HG03097 (cell line): ENCODE measurements at regions not wholly inside any gene's neighbourhood (a gene's known extent, or its start where the extent isn't known, plus 50 kb on each side); places are given as distances from the start of the nearest gene placed in this dataset.

Experiments used
- ATAC-seq: cut with Tn5 transposase; IDR thresholded peaks from one replicate; pipeline ENCODE4 v1.9.1; 2021; ENCODE audit not compliant: unreplicated experiment, low FRiP score

DNA sequence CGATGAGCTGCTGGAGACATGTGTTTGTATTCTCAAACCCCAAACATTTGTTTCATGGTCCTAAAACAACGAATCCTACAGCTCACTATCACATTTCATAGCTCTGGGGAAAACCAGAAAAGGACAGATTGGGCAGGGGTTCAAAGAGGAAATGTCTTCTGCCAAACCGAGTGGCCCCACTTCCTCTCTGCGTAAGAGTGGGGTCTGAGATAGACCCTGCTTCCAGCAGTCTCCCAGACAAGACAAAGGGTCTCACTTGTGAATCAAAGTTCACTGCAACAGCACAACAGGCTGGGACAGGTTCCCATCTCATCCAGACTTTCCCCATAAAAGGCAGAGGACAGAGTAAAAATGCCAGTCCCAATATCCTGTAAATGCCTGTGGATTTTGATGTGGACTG lies 276.2 kb upstream of the SLC24A2 start:
- ATAC-seq = no peak

GRCh38 chr9:20054734-20055133 lies 265.9 kb upstream of the SLC24A2 start:
- ATAC-seq = no peak

- ATAC-seq = no peak
Observed at GRCh38 chr9:20048985-20049384, 260.1 kb upstream of the SLC24A2 start.

GRCh38 chr9:20048437-20048836 lies 259.6 kb upstream of the SLC24A2 start:
- no peak for ATAC-seq

DNA sequence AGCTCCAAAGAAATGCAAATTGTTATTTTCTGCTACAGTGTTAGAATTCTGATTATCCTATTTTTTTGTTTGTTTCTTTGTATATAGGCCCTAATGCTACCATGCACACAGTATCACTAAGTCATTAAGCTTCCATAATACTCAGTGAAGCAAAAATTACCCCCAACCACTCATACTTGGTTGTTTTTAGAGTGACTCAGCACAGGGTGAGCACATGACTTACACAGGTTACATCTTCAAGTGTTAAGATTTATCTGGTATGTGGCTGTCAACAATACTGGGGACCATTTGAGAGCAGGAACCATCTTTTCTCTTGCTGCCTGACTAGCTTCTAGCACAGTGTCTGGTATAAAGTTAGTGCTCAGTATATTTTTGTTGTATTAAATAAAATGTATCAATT lies 255.8 kb upstream of the SLC24A2 start:
- ATAC-seq = no peak

DNA sequence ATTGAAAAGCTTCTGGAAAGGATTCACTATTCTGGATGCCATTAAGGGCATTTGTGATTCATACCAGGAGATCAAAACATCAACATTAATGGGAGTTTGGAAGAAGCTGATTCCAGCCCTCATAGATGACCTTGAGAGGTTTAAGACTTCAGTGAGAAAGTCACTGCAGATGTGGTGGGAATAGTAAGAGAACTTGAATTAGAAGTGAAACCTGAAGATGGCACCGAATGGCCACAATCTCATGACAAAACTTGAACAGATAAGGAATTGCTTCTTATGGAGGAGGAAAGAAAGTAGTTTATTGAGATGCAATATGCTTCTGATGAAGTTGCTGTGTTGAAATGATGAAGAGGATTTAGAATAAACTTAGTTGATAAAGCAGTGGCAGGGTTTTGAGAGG lies 254.6 kb upstream of the SLC24A2 start:
- ATAC-seq = no peak

DNA sequence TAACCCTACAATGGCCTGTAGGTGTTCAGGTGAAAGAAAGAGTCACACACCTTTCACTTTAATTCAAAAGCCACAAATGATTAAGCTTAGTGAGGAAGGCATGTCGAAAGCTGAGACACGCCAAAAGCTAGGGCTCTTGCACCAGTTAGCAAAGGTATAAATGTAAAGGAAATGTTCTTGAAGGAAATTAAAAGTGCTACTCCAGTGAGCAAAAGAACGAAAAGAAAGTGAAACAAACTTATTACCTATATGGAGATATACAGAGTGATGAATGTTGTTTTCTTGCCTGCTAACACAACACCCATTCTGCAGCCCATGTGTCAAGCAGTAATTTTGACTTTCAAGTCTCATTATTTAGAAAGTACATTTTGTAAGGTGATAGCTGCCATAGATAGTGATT lies 254.2 kb upstream of the SLC24A2 start:
- ATAC-seq = no peak

DNA sequence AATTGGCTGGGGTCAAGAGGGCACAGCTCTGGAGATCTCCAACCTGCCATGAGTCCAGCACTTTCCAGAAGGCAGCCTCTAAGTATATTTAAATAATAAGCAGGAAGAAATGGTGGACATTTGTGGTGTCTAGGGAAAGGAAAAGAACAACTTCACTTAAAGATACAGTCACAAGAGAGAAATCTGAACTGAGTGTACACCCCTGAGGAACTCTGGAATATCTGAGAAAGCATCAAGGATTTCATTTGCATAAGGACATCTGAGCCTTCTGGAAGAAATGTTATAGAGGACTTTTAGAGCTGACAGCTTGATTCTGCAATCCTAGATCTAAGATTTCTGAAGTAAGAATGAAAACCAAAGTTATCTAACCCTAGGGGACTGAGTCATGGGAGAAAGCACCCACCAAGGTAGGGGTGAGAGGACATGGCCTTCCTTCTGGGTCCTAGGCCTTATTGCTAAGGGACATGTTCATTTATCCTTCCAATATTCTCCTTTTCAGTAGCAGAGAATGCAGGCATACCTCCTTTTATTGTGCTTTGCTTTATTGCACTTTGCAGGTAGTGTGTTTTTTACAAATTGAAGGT lies 253.4 kb upstream of the SLC24A2 start:
- no peak for ATAC-seq

- no peak for ATAC-seq
Observed at GRCh38 chr9:20041697-20042081, 252.9 kb upstream of the SLC24A2 start.

DNA sequence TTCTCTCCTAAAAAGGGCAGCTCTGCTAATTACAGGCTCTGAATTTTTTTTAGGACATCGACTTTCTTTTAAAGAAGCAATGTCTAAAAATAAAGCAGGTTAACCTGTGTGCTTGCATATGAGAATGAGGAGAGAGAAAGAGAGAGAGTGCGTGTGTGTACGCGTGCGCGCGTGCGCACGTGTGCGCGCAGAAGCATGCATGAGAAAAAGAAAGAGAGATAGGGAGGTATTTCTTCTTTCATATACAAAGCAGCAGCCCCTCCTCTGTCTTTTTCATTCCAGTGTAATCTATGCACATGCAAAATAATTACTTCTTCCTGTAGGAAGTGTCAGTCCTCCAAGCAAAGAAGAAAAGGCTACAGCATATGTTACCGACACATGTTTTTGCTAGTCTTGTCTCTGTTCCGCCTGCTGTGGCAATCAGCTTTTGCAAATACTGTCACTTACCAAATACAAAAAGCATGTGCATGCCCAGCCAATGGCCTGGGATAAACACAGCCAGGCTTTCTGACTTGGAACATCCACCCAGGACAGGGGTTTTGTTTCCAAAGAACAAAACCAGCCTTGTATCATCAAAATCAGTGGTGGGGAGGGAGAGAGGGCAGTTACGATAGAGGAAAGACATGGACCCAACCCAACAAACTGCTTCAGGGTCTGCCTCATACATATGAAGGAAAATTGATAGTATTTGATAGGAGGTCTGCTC lies 252.3 kb upstream of the SLC24A2 start:
- ATAC-seq = no peak

DNA sequence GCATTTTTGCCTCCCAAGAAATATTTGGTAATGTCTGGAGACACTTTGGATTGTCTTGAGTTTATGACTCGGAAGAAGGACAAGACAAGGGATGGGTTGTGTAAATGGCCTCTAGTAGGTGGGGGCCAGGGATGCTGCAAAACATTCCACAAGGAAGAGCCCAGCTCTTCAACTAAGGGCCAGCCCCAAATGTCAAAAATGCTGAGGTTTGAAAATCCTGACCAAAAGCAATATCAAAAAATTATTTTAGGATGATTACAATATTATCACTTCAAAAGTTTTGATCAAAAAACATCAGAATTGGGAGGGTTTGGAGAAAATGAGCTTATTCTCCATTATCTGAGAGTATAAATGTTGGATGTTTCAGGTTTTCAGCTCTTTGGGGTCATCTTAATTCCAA lies 248.9 kb upstream of the SLC24A2 start:
- ATAC-seq = no peak

DNA sequence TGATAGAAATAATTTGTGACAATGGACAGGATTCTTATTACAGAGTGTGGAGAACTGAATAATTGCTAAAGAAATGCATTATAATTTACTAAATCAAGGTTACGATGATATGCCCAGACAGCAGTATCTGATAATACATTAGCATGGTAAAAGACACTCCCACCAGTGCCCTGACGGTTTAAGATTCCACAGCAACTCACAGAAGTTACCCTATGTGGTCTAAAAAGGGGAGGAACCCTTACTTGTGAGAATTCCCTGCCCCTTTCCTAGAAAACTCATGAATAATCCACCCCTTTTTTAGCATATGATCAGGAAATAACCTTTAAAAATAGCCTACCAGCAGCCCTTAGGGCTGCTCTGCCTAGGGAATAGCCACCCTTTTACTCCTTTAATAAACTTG lies 244.7 kb upstream of the SLC24A2 start:
- ATAC-seq = no peak

- ATAC-seq = no peak
Observed at GRCh38 chr9:20032413-20033006, 243.7 kb upstream of the SLC24A2 start.

DNA sequence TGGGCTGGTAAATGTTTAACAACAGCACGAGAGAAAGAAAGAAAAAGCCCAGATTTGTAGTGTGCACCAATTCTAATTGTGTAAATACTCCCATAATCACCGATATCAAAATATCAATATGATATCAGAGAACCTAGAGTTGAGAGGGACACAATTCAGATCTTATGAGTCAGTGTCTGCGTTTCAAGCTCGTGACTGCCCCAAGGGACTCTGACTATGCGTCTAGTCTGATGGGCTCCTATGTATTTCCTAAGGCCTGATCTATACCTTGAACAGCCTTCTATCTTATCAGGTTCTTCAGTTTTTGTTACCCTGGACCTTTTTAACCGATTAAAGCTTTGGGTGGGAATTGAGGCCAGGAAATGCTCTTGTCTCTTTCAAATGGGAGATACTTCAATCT lies 243.0 kb upstream of the SLC24A2 start:
- ATAC-seq = no peak

DNA sequence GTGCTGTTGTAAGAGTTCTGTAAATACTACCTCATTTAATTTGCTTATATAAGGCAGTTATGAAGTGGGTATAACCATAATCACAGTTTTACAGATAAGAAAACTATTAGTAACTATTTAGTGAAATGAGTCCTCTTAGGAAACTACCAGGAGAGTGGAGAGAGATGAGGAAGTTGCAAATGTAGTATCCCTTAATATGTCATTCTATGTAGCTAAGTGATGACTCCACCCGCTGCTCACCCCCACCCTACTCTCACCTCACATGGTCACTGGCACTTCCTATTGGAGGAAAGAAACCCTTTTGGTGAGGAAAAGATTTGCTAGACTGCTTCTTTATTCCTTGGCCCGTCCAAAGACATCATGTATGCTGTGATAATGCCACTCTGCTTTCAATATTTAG lies 241.8 kb upstream of the SLC24A2 start:
- no peak for ATAC-seq

DNA sequence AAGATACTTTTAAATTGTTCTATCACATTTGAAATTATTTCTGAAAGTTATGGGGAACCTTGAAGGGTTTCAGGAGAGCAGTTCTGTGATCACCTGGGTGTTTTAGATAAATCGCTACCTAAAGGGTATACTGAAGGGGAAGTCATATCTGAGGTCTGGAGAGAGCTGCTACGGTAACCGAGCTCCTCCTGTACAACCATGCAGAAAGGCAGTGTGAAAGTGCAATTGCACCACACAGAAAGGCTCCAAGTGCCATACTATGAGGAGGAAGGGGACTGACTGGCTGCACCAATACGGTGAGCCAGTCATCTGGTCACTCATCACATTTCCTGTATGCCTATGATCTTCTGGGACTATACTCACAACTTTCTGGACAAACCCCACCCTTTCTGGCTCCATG lies 241.4 kb upstream of the SLC24A2 start:
- ATAC-seq = no peak

GRCh38 chr9:20028849-20029231 lies 240.0 kb upstream of the SLC24A2 start:
- no peak for ATAC-seq

DNA sequence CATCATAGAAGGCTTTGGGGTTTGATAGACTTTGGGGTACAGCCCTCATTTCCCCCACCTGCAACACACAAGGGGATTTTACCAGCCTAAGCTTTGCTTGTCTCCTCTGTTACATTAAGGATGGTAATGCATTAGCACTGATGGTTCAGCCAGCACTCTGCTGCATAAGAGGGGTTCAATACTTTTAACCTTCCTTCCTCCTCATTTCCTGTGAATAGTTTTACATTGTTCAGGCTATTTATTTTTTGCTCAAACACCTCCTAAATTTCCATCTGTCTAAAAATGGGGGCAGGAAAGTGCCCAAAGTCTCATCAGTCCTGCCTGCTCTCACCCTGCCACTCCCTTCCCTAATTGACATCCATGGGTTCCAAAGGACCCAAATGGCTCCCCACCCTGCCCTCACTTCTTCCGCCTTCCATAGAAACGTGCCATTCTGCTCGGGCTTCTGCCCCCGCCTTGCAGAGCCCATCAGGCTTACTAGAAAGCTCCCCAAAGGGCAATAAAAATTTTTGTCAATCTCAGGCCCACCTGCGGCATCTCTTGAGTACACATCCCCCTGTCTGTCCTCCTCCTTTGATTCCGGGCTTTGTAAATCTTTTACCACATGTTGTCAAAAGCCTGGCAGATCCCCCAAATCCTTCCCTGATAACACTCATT lies 239.5 kb upstream of the SLC24A2 start:
- ATAC-seq = no peak

DNA sequence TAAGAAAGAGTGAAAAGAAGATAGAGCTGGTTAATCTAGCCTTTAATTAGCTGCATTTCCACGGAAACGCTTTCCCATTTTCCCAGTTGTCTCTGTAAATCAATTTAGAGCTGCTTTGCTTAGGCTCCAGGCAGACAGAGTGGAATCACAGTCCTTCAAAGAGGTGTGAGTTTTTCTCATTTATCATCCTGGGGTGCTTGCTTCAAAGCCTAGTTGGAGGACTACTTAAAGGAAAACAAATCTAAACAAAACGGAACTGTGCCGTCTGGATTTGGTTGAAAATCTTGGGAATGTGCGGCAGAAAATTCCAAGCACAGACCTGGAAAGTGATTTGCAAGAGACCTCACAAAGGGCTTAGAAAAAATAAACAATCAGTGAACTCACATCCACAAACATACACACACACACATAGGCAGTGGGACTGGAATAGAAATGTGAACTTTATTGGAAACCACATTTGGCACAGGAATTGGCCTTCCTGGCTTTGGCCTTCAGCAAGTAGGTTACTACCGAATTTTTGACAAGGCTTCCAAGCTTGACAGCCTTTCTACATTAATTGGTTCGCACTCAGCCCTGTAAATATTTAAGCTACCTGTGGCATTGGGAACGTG lies 235.2 kb upstream of the SLC24A2 start:
- ATAC-seq = no peak

DNA sequence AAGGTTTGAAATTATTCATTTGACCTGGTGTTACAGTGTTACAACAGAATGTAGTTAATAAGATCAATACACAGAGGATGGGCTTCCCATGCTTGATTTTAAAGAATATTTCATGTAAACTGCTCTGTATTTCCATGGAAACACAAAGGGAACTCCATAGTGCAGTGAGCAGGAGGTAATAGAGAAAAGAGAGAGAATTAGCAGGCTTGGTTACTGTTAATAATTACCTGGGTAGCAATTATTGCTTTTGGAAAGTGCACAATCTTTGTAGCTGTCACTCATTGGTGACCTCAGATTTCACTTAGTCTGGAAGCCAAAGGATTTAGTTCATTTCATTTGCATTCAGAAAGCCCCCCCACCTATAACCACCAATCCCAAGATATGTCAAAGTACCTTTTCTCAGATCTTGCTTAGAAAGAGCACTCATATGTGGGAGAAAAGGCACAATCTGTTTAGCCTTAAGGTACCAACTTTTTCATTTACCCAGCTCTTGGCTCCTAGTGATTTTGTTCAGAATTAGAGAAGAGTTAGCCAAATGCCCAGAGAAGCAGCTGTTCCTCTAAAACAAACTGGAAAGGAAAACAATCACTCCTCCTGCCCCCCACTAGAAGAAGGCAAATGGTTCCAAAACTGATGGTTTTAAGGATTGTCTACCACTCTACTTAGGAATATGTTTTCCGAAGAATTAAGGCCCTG lies 234.5 kb upstream of the SLC24A2 start:
- no peak for ATAC-seq

DNA sequence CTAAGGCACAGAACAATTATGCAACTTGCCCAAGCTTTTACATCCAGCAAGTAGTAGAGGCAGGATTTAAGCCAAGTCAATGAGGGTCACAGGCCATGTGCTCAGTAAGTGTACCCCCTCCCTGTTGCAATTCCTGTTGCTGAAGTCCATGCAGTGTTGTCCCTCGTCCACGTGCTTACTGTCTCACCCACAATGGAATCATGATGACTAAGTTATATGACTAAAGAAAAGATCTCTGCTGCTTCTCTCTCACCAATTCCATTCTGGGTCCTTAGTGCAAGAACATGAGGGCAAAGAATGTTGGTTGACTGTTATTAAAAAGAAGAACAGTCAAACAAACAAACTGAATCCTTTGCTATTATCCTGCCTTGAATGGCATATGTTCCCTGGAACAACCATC lies 233.6 kb upstream of the SLC24A2 start:
- ATAC-seq = no peak
